Endothelial cell of umbilical vein (primary cell): ENCODE measurements at regions not wholly inside any gene's neighbourhood (a gene's known extent, or its start where the extent isn't known, plus 50 kb on each side); places are given as distances from the start of the nearest gene placed in this dataset.

Experiments used
- CTCF ChIP-seq, 2 donors: IDR thresholded peaks; 1 replicate in 1 of 2; 2 replicates in 1 of 2; pipeline ENCODE4 v1.5.1; 2011; ENCODE audit warnings: low read length in 2 of 2, mild to moderate bottlenecking in 2 of 2, moderate library complexity in 2 of 2, control low read depth in 1 of 2, inconsistent platforms in 1 of 2, low read depth in 1 of 2; ENCODE audit not compliant: insufficient read depth in 1 of 2; ENCODE audit errors: extremely low read depth in 1 of 2
- EZH2 ChIP-seq: IDR thresholded peaks from 2 replicates; pipeline ENCODE4 v1.6.1; 2012; ENCODE audit warnings: borderline replicate concordance, low read depth, mild to moderate bottlenecking, moderate library complexity, low read length, inconsistent platforms; ENCODE audit not compliant: severe bottlenecking
- JUN ChIP-seq: IDR thresholded peaks from 2 replicates; pipeline ENCODE4 v1.6.1; 2011; ENCODE audit warnings: borderline replicate concordance, low read depth; ENCODE audit not compliant: insufficient read length, insufficient read depth
- MAX ChIP-seq: IDR thresholded peaks from 2 replicates; pipeline ENCODE4 v1.6.1; 2011; ENCODE audit not compliant: insufficient read depth, insufficient read length
- POLR2A ChIP-seq: IDR thresholded peaks from 2 replicates; pipeline ENCODE4 v1.6.1; 2012; ENCODE audit warnings: low read depth, mild to moderate bottlenecking, control low read depth, low read length
- POLR2AphosphoS5 ChIP-seq: IDR thresholded peaks from 2 replicates; pipeline ENCODE4 v1.6.1; 2012; ENCODE audit warnings: low read depth, mild to moderate bottlenecking, control low read depth, low read length, moderate library complexity; ENCODE audit not compliant: insufficient read depth

DNA sequence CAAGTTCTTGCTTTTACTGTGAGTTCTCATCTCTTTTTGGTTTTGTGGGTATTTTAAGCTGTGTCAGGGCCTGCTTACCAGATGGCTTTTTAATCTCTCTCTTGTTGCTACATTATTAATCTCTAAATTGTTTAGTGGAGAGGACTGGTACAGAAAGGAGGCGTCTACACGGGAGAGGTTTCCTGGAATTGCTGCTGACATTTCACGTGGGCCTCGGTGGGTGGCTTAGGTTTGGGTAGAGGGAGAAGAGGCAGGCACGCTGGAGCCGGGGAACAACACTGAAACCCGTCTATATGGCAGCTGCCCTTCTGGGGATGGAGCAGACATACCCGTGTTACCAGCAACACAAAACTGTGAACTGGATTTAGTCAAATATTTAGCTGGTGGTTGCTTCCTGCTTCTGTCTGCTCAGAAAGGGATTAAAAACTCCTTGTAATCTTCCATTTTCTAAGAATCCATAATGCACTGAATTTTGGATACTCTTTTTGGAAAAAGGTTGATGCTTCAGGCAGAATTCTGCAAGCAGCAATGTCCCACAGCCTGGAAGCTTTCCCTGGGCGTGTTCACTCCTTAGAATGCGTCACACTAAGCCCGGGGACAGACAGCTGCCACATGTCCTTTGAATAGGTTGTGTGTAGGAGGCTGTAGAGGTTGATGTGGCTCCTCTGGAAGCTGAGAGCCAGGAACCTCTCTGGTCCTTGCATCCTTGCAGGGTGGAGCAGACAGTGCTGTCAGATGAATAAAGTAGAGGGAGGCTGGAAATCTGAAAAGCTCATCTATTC, 199.8 kb upstream of the GATB start:
- TF ChIP-seq POLR2A (no peak), CTCF (IDR thresholded peaks at IDR 0.05; ENCODE audit: extremely low read depth in 1 of 2, insufficient read depth in 1 of 2, low read depth in 1 of 2, low read length in 2 of 2) (no peak), MAX (no peak), POLR2AphosphoS5 (no peak), EZH2 (no peak), JUN (no peak)
